Left renal pelvis (tissue), 4 donors: ENCODE measurements at regions not wholly inside any gene's neighbourhood (a gene's known extent, or its start where the extent isn't known, plus 50 kb on each side); places are given as distances from the start of the nearest gene placed in this dataset.

Experiments used
- DNase-seq, 4 donors: peaks; one replicate each; pipeline ENCODE4 v3.0.0-alpha.2; 2013; ENCODE audit warnings: low read depth in 4 of 4, low spot score in 3 of 4

GRCh38 chr10:71065659-71066058, 146.7 kb upstream of the UNC5B start:
- DNase-seq: no peak

- no peak for DNase-seq
Observed at GRCh38 chr10:71066600-71066999, 145.8 kb upstream of the UNC5B start.

GRCh38 chr10:71067098-71067740, 145.2 kb upstream of the UNC5B start:
- no peak for DNase-seq

GRCh38 chr10:71068861-71069271, 143.5 kb upstream of the UNC5B start:
- DNase-seq: no peak

GRCh38 chr10:71069909-71070666, 142.3 kb upstream of the UNC5B start:
- DNase-seq: no peak

- DNase-seq: no peak
Observed at GRCh38 chr10:71070741-71071140, 141.6 kb upstream of the UNC5B start.

GRCh38 chr10:71072131-71072822, 140.1 kb upstream of the UNC5B start:
- no peak for DNase-seq

- DNase-seq: no peak
Observed at GRCh38 chr10:71072823-71073210, 139.6 kb upstream of the UNC5B start.

- DNase-seq: no peak
Observed at GRCh38 chr10:71073451-71074175, 138.8 kb upstream of the UNC5B start.

GRCh38 chr10:71074176-71074755, 138.1 kb upstream of the UNC5B start:
- DNase-seq: no peak

- no peak for DNase-seq
Observed at GRCh38 chr10:71075086-71075758, 137.1 kb upstream of the UNC5B start.

- no peak for DNase-seq
Observed at GRCh38 chr10:71075759-71076472, 136.5 kb upstream of the UNC5B start.

- DNase-seq: no peak
Observed at GRCh38 chr10:71076473-71077142, 135.8 kb upstream of the UNC5B start.

GRCh38 chr10:71077143-71077581, 135.2 kb upstream of the UNC5B start:
- DNase-seq: no peak

- no peak for DNase-seq
Observed at GRCh38 chr10:71077796-71078453, 134.4 kb upstream of the UNC5B start.

- DNase-seq: no peak
Observed at GRCh38 chr10:71078454-71079145, 133.8 kb upstream of the UNC5B start.

- DNase-seq: no peak
Observed at GRCh38 chr10:71079761-71080380, 132.5 kb upstream of the UNC5B start.
